DOHH2 (cell line): ENCODE measurements at regions not wholly inside any gene's neighbourhood (a gene's known extent, or its start where the extent isn't known, plus 50 kb on each side); places are given as distances from the start of the nearest gene placed in this dataset.

Experiments
- H3F3A ChIP-seq: fragments of 200-600 bp; sonication (generic), shearing (Covaris generic); 2 replicates; pipeline ENCODE4 v1.6.0; 2016; ENCODE audit warnings: antibody characterized with exemption, mild to moderate bottlenecking; ENCODE audit not compliant: control insufficient read depth, insufficient read depth
- H3K27ac ChIP-seq: fragments of 200-600 bp; sonication (generic); 2 replicates; pipeline ENCODE4 v1.5.1; 2014; ENCODE audit warnings: low read depth, mild to moderate bottlenecking, low read length, moderate library complexity
- H3K27me3 ChIP-seq: fragments of 200-600 bp; sonication (generic); 2 replicates; pipeline ENCODE4 v1.6.1; 2014; ENCODE audit warnings: mild to moderate bottlenecking, low read length, mixed read lengths; ENCODE audit not compliant: control insufficient read depth
- H3K36me3 ChIP-seq: fragments of 200-600 bp; sonication (generic); 2 replicates; pipeline ENCODE4 v1.6.1; 2014; ENCODE audit warnings: mild to moderate bottlenecking, low read length, moderate library complexity, mixed read lengths; ENCODE audit not compliant: control insufficient read depth
- H3K4me1 ChIP-seq: fragments of 200-600 bp; sonication (generic); 2 replicates; pipeline ENCODE4 v1.6.1; 2014; ENCODE audit warnings: mild to moderate bottlenecking, low read length, mixed read lengths; ENCODE audit not compliant: control insufficient read depth
- H3K4me2 ChIP-seq: fragments of 200-600 bp; sonication (generic); 2 replicates; pipeline ENCODE4 v1.6.0; 2014; ENCODE audit warnings: mild to moderate bottlenecking, low read length, moderate library complexity
- H3K4me3 ChIP-seq: fragments of 200-600 bp; sonication (generic); 2 replicates; pipeline ENCODE4 v1.5.1; 2014; ENCODE audit warnings: mild to moderate bottlenecking, low read length, mixed read lengths
- H3K79me2 ChIP-seq: fragments of 200-600 bp; sonication (generic); 2 replicates; pipeline ENCODE4 v1.6.1; 2014; ENCODE audit warnings: mild to moderate bottlenecking, low read length, mixed read lengths; ENCODE audit not compliant: control insufficient read depth
- H3K9me2 ChIP-seq: fragments of 200-600 bp; sonication (generic); replicated peaks from 2 replicates; pipeline ENCODE4 v1.6.1; 2014; ENCODE audit warnings: mild to moderate bottlenecking, low read length, mixed read lengths; ENCODE audit not compliant: control insufficient read depth
- H3K9me3 ChIP-seq: fragments of 200-600 bp; sonication (generic); 2 replicates; pipeline ENCODE4 v1.6.1; 2014; ENCODE audit warnings: antibody characterized with exemption, low read length, mixed read lengths; ENCODE audit not compliant: control insufficient read depth, insufficient read depth
- H4K20me1 ChIP-seq: fragments of 200-600 bp; sonication (generic); 2 replicates; pipeline ENCODE4 v1.6.0; 2014; ENCODE audit warnings: low read depth, mild to moderate bottlenecking, antibody characterized with exemption, low read length, moderate library complexity; ENCODE audit not compliant: control insufficient read depth, insufficient read depth
- EZH2phosphoT487 ChIP-seq: fragments of 200-600 bp; sonication (generic); IDR thresholded peaks from 2 replicates; pipeline ENCODE4 v1.6.1; 2017; ENCODE audit warnings: borderline replicate concordance, mild to moderate bottlenecking, antibody characterized with exemption, low read length, moderate library complexity, mixed read lengths
- TF ChIP-seq, protein P1 (sequence below): fragments of 200-600 bp; sonication (generic); IDR thresholded peaks from one replicate; pipeline ENCODE4 v1.5.1; 2014; ENCODE audit warnings: antibody characterized with exemption, mild to moderate bottlenecking, low read depth, low read length; ENCODE audit not compliant: poor library complexity, severe bottlenecking

DNA sequence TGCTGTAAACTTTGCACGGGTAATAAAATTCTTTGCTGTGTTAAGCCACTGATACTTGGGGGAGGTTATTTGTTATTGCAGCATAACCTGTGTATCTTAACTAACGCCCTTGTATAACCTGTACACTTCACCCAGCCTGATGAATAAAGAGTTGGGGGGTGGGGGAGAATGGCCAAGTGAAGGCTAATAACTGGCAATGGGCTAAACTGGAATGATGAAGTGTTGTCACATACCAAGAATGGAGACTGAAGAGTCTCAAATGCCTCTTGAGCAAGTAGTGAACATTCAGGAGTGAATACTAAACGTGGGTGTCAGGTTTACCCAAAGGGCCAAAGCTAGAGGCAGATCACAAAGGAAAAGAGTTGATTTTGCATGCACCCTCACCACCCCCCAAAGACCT lies 169.4 kb downstream of the C1orf94 start:
- no peak overlapping the region for H3K4me3 ChIP-seq
- H3K36me3 ChIP-seq = no peaks in the 10 kb centered on the region
- no peaks in the 10 kb centered on the region for H3K79me2 ChIP-seq
- H3K9me2 ChIP-seq = no peaks in the 10 kb centered on the region
- H3K27me3 ChIP-seq = no peaks in the 10 kb centered on the region; the same call in 1 of the 2 replicates
- no peak overlapping the region for H3K27ac ChIP-seq
- H3F3A ChIP-seq = no peaks in the 10 kb centered on the region
- TF ChIP-seq, protein P1, sequence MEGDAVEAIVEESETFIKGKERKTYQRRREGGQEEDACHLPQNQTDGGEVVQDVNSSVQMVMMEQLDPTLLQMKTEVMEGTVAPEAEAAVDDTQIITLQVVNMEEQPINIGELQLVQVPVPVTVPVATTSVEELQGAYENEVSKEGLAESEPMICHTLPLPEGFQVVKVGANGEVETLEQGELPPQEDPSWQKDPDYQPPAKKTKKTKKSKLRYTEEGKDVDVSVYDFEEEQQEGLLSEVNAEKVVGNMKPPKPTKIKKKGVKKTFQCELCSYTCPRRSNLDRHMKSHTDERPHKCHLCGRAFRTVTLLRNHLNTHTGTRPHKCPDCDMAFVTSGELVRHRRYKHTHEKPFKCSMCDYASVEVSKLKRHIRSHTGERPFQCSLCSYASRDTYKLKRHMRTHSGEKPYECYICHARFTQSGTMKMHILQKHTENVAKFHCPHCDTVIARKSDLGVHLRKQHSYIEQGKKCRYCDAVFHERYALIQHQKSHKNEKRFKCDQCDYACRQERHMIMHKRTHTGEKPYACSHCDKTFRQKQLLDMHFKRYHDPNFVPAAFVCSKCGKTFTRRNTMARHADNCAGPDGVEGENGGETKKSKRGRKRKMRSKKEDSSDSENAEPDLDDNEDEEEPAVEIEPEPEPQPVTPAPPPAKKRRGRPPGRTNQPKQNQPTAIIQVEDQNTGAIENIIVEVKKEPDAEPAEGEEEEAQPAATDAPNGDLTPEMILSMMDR = no peak
- TF ChIP-seq EZH2phosphoT487 = no peak
- H4K20me1 ChIP-seq = no peaks in the 10 kb centered on the region
- no peak overlapping the region for H3K4me2 ChIP-seq
- no peaks in the 10 kb centered on the region for H3K4me1 ChIP-seq
- H3K9me3 ChIP-seq = no peaks in the 10 kb centered on the region

- Histone ChIP-seq H4K20me1 (no peaks in the 10 kb centered on the region), H3K4me2 (no peak overlapping the region), H3K27me3 (no peaks in the 10 kb centered on the region; the same call in 1 of the 2 replicates), H3K4me3 (no peak overlapping the region), H3K79me2 (no peaks in the 10 kb centered on the region), H3K27ac (no peak overlapping the region), H3K9me3 (no peaks in the 10 kb centered on the region), H3K4me1 (no peaks in the 10 kb centered on the region), H3K9me2 (no peaks in the 10 kb centered on the region), H3K36me3 (no peaks in the 10 kb centered on the region), H3F3A (no peaks in the 10 kb centered on the region)
- TF ChIP-seq, protein P1 = no peak
- TF ChIP-seq EZH2phosphoT487 = no peak
These were observed 176.7 kb downstream of the C1orf94 start for GRCh38 chr1:34353409-34353808.

- H3K36me3 ChIP-seq = no peaks in the 10 kb centered on the region
- H3K79me2 ChIP-seq = no peaks in the 10 kb centered on the region
- no peaks in the 10 kb centered on the region for H3K9me3 ChIP-seq
- H3K9me2 ChIP-seq = no peaks in the 10 kb centered on the region
- no peak overlapping the region for H3K4me3 ChIP-seq
- no peaks in the 10 kb centered on the region for H3K4me1 ChIP-seq
- H3K27me3 ChIP-seq = no peaks in the 10 kb centered on the region; the same call in 1 of the 2 replicates
- no peaks in the 10 kb centered on the region for H3F3A ChIP-seq
- no peak overlapping the region for H3K27ac ChIP-seq
- H3K4me2 ChIP-seq = no peak overlapping the region
- no peaks in the 10 kb centered on the region for H4K20me1 ChIP-seq
- no peak for TF ChIP-seq EZH2phosphoT487
- TF ChIP-seq, protein P1 = no peak
These were observed 177.7 kb downstream of the C1orf94 start for GRCh38 chr1:34354367-34354766.
